ENCODE measurements at regions not wholly inside any gene's neighbourhood (a gene's known extent, or its start where the extent isn't known, plus 50 kb on each side); places are given as distances from the start of the nearest gene placed in this dataset.

- Histone ChIP-seq H3K27ac (ENCODE audit: control insufficient read depth, insufficient read depth, low read length) (no peak overlapping the region), H4K20me1 (ENCODE audit: control insufficient read depth, extremely low read depth, insufficient read depth, low read length) (no peaks in the 10 kb centered on the region), H3K9ac (ENCODE audit: control insufficient read depth, extremely low read depth, insufficient read depth, low read length) (no peak overlapping the region), H2AFZ (ENCODE audit: control insufficient read depth, low read length) (no peak overlapping the region), H3K9me3 (ENCODE audit: control insufficient read depth, low read depth, low read length) (no peaks in the 10 kb centered on the region), H3K4me3 (ENCODE audit: control insufficient read depth in 2 of 3, extremely low read depth in 1 of 3, insufficient read depth in 2 of 3, low read depth in 1 of 3, low read length in 3 of 3) (no peak overlapping the region), H3K79me2 (ENCODE audit: control insufficient read depth, insufficient read depth, low read length) (no peaks in the 10 kb centered on the region), H3K4me1 (ENCODE audit: control insufficient read depth, extremely low read depth, insufficient read depth, low read length) (peaks cover 27% of the 10 kb centered on the region), H3K36me3 (ENCODE audit: control insufficient read depth in 2 of 2, extremely low read depth in 1 of 2, insufficient read depth in 2 of 2, low read length in 2 of 2) (no peaks in the 10 kb centered on the region), H3K9me1 (ENCODE audit: control insufficient read depth, extremely low read depth, insufficient read depth, low read length) (no peaks in the 10 kb centered on the region), H3K4me2 (ENCODE audit: control insufficient read depth, extremely low read depth, insufficient read depth, low read depth, low read length) (peak overlapping the region; percentile 29), H3K27me3 (ENCODE audit: control insufficient read depth, extremely low read depth, insufficient read depth, low read length) (no peaks in the 10 kb centered on the region)
- DNase-seq (ENCODE audit: low read depth, low spot score), result no peak
- no peak for FAIRE-seq
- dilution Hi-C loops (cut with MboI; ENCODE audit: extremely low pct_ligation_motif_present, low sequenced_read_pairs), result no loop called here
- TF ChIP-seq, protein P1, sequence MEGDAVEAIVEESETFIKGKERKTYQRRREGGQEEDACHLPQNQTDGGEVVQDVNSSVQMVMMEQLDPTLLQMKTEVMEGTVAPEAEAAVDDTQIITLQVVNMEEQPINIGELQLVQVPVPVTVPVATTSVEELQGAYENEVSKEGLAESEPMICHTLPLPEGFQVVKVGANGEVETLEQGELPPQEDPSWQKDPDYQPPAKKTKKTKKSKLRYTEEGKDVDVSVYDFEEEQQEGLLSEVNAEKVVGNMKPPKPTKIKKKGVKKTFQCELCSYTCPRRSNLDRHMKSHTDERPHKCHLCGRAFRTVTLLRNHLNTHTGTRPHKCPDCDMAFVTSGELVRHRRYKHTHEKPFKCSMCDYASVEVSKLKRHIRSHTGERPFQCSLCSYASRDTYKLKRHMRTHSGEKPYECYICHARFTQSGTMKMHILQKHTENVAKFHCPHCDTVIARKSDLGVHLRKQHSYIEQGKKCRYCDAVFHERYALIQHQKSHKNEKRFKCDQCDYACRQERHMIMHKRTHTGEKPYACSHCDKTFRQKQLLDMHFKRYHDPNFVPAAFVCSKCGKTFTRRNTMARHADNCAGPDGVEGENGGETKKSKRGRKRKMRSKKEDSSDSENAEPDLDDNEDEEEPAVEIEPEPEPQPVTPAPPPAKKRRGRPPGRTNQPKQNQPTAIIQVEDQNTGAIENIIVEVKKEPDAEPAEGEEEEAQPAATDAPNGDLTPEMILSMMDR (optimal IDR thresholded peaks at IDR 0.05 in 1 of 3, IDR thresholded peaks at IDR 0.05 in 1 of 3, conservative IDR thresholded peaks at IDR 0.05 in 1 of 3; ENCODE audit: extremely low read depth in 1 of 3, insufficient read depth in 2 of 3, low read length in 3 of 3), result no peak
- TF ChIP-seq EZH2 (IDR thresholded peaks at IDR 0.05; ENCODE audit: low read length), result no peak
Measured at GRCh38 chr10:121240011-121240410, 358.2 kb downstream of the FGFR2 start.

- H3K4me1 ChIP-seq (ENCODE audit: control insufficient read depth, extremely low read depth, insufficient read depth, low read length), result peaks cover 32% of the 10 kb centered on the region
- no peaks in the 10 kb centered on the region for H4K20me1 ChIP-seq (ENCODE audit: control insufficient read depth, extremely low read depth, insufficient read depth, low read length)
- dilution Hi-C loops (cut with MboI; ENCODE audit: extremely low pct_ligation_motif_present, low sequenced_read_pairs), result no loop called here
- FAIRE-seq, result no peak
- H3K27me3 ChIP-seq (ENCODE audit: control insufficient read depth, extremely low read depth, insufficient read depth, low read length), result no peaks in the 10 kb centered on the region
- no peak for TF ChIP-seq EZH2 (IDR thresholded peaks at IDR 0.05; ENCODE audit: low read length)
- TF ChIP-seq, protein P1 (optimal IDR thresholded peaks at IDR 0.05 in 1 of 3, IDR thresholded peaks at IDR 0.05 in 1 of 3, conservative IDR thresholded peaks at IDR 0.05 in 1 of 3; ENCODE audit: extremely low read depth in 1 of 3, insufficient read depth in 2 of 3, low read length in 3 of 3), result no peak
- H2AFZ ChIP-seq (ENCODE audit: control insufficient read depth, low read length), result no peak overlapping the region
- H3K9ac ChIP-seq (ENCODE audit: control insufficient read depth, extremely low read depth, insufficient read depth, low read length), result no peak overlapping the region
- no peak overlapping the region for H3K27ac ChIP-seq (ENCODE audit: control insufficient read depth, insufficient read depth, low read length)
- no peak overlapping the region for H3K4me2 ChIP-seq (ENCODE audit: control insufficient read depth, extremely low read depth, insufficient read depth, low read depth, low read length)
- no peak overlapping the region for H3K4me3 ChIP-seq (ENCODE audit: control insufficient read depth in 2 of 3, extremely low read depth in 1 of 3, insufficient read depth in 2 of 3, low read depth in 1 of 3, low read length in 3 of 3)
- H3K79me2 ChIP-seq (ENCODE audit: control insufficient read depth, insufficient read depth, low read length), result no peaks in the 10 kb centered on the region
- no peaks in the 10 kb centered on the region for H3K9me1 ChIP-seq (ENCODE audit: control insufficient read depth, extremely low read depth, insufficient read depth, low read length)
- DNase-seq (ENCODE audit: low read depth, low spot score), result no peak
- H3K36me3 ChIP-seq (ENCODE audit: control insufficient read depth in 2 of 2, extremely low read depth in 1 of 2, insufficient read depth in 2 of 2, low read length in 2 of 2), result no peaks in the 10 kb centered on the region
- no peaks in the 10 kb centered on the region for H3K9me3 ChIP-seq (ENCODE audit: control insufficient read depth, low read depth, low read length)
Measured at GRCh38 chr10:121240556-121240955, 357.7 kb downstream of the FGFR2 start.
